Liver (tissue), 8 donors: ENCODE measurements at regions not wholly inside any gene's neighbourhood (a gene's known extent, or its start where the extent isn't known, plus 50 kb on each side); places are given as distances from the start of the nearest gene placed in this dataset.
"Not testable (repeated sequence)": the region's sequence is repeated elsewhere in the genome, so short reads cannot be mapped to it uniquely, and the experiment has no call there.

ENCODE experiments used
- DNase-seq: peaks from one replicate; pipeline ENCODE4 v3.0.0-alpha.2; 2017; ENCODE audit warnings: low spot score
- H3K27ac ChIP-seq, 2 donors: one replicate each; pipeline ENCODE4 v1.7.0; 2013; ENCODE audit warnings: inconsistent platforms in 2 of 2, low read length in 2 of 2, control low read depth in 1 of 2, low read depth in 1 of 2, mild to moderate bottlenecking in 1 of 2
- H3K27me3 ChIP-seq, 4 donors: one replicate each; pipeline versions ENCODE4 v1.6.1 to v1.7.0; 2013; ENCODE audit warnings: low read length in 3 of 4, inconsistent platforms in 1 of 4, mild to moderate bottlenecking in 1 of 4, moderate library complexity in 1 of 4; ENCODE audit not compliant: control insufficient read depth in 4 of 4, insufficient read depth in 4 of 4
- H3K36me3 ChIP-seq, 4 donors: one replicate each; pipeline versions ENCODE4 v1.6.1 to v1.7.0; 2013; ENCODE audit warnings: low read length in 3 of 4, mild to moderate bottlenecking in 3 of 4, low read depth in 1 of 4, moderate library complexity in 1 of 4; ENCODE audit not compliant: control insufficient read depth in 4 of 4, insufficient read depth in 3 of 4
- H3K4me1 ChIP-seq, 4 donors: one replicate each; pipeline versions ENCODE4 v1.6.1 to v1.7.0; 2013; ENCODE audit warnings: low read length in 3 of 4, mild to moderate bottlenecking in 3 of 4, moderate library complexity in 1 of 4; ENCODE audit not compliant: control insufficient read depth in 4 of 4, insufficient read depth in 4 of 4
- H3K4me3 ChIP-seq, 3 donors: one replicate each; pipeline versions ENCODE4 v1.6.1 to v1.7.0; 2013; ENCODE audit warnings: low read length in 3 of 3, control low read depth in 1 of 3, low read depth in 1 of 3, mild to moderate bottlenecking in 1 of 3
- H3K9ac ChIP-seq, 2 donors: one replicate each; pipeline ENCODE4 v1.7.0; 2013; ENCODE audit warnings: low read length in 2 of 2, mild to moderate bottlenecking in 2 of 2, moderate library complexity in 2 of 2, control low read depth in 1 of 2, low read depth in 1 of 2
- H3K9me3 ChIP-seq, 4 donors: one replicate each; pipeline versions ENCODE4 v1.6.1 to v1.7.0; 2013; ENCODE audit warnings: low read length in 3 of 4; ENCODE audit not compliant: control insufficient read depth in 4 of 4
- CTCF ChIP-seq: fragments of 150-350 bp; IDR thresholded peaks from 2 replicates; pipeline ENCODE4 v1.5.1; 2017; ENCODE audit warnings: improper control_type of control experiment, low read depth, low read length; ENCODE audit not compliant: missing input control
- FOXA1 ChIP-seq: IDR thresholded peaks from 2 replicates; pipeline ENCODE4 v1.6.1; 2016; ENCODE audit warnings: antibody characterized with exemption
- FOXA2 ChIP-seq: IDR thresholded peaks from 2 replicates; pipeline ENCODE4 v1.6.1; 2016; ENCODE audit warnings: antibody characterized with exemption
- GABPA ChIP-seq, 2 donors: IDR thresholded peaks in 1 of 2; conservative IDR thresholded peaks in 1 of 2; 2 replicates each; pipeline ENCODE4 v1.6.1; 2016; ENCODE audit warnings: antibody characterized with exemption in 2 of 2, mild to moderate bottlenecking in 1 of 2, moderate library complexity in 1 of 2
- HNF4A ChIP-seq, 2 donors: conservative IDR thresholded peaks; 2 replicates each; pipeline ENCODE4 v1.6.1; 2016; ENCODE audit warnings: antibody characterized with exemption in 2 of 2, mild to moderate bottlenecking in 2 of 2
- HNF4G ChIP-seq: IDR thresholded peaks from 2 replicates; pipeline ENCODE4 v1.6.1; 2016; ENCODE audit warnings: antibody characterized with exemption
- JUND ChIP-seq, 2 donors: IDR thresholded peaks; 2 replicates each; pipeline ENCODE4 v1.6.1; 2016; ENCODE audit warnings: antibody characterized with exemption in 2 of 2
- NR2F2 ChIP-seq: IDR thresholded peaks from 2 replicates; pipeline ENCODE4 v1.6.1; 2016; ENCODE audit warnings: antibody characterized with exemption
- RAD21 ChIP-seq, 2 donors: IDR thresholded peaks; 2 replicates each; pipeline ENCODE4 v1.6.1; 2016; ENCODE audit warnings: antibody characterized with exemption in 2 of 2, mild to moderate bottlenecking in 2 of 2
- REST ChIP-seq: IDR thresholded peaks from 2 replicates; pipeline ENCODE4 v1.6.1; 2016; ENCODE audit warnings: antibody characterized with exemption, mild to moderate bottlenecking
- RXRA ChIP-seq, 2 donors: IDR thresholded peaks; 2 replicates each; pipeline ENCODE4 v1.6.1; 2017 to 2018; ENCODE audit warnings: antibody characterized with exemption in 2 of 2, mild to moderate bottlenecking in 1 of 2
- TAF1 ChIP-seq: conservative IDR thresholded peaks from 2 replicates; pipeline ENCODE4 v1.6.1; 2016; ENCODE audit warnings: antibody characterized with exemption, mild to moderate bottlenecking
- YY1 ChIP-seq: IDR thresholded peaks from 2 replicates; pipeline ENCODE4 v1.6.1; 2016; ENCODE audit warnings: antibody characterized with exemption, mild to moderate bottlenecking
- WGBS: extraction: QIAGEN DNeasy Blood & Tissue Kit; methylation state at CpG from one replicate; pipeline ENCODE4 v1.1.7; 2013; 5-methylcytosine and 5-hydroxymethylcytosine counted together
- TF ChIP-seq, protein P1 (sequence below): IDR thresholded peaks from 2 replicates; pipeline ENCODE4 v1.6.1; 2016; ENCODE audit warnings: antibody characterized with exemption
- donor health status: healthy.
- donor health status: healthy.
- donor health status: healthy.
- donor health status: healthy.
- donor health status: healthy.

GRCh38 chr20:48502016-48502415, 325.8 kb downstream of the PREX1 start:
- Histone ChIP-seq H3K27me3 (no peaks in the 10 kb centered on the region), H3K36me3 (no peaks in the 10 kb centered on the region), H3K9ac (no peak overlapping the region), H3K4me1 (no peaks in the 10 kb centered on the region), H3K4me3 (no peak overlapping the region), H3K9me3 (no peaks in the 10 kb centered on the region), H3K27ac (no peak overlapping the region)
- TF ChIP-seq RXRA (IDR thresholded peaks at IDR 0.05) (no peak), YY1 (no peak), FOXA1 (no peak), TAF1 (no peak), JUND (IDR thresholded peaks at IDR 0.05) (no peak), RAD21 (IDR thresholded peaks at IDR 0.05) (no peak)
- DNase-seq = no peak
- WGBS = 77% methylated on average over 9 of the region's 9 CpGs

GRCh38 chr20:48500900-48501299, 326.9 kb downstream of the PREX1 start:
- DNase-seq, H3K27me3 ChIP-seq, H3K9me3 ChIP-seq, H3K9ac ChIP-seq, H3K36me3 ChIP-seq, H3K4me1 ChIP-seq, H3K4me3 ChIP-seq, H3K27ac ChIP-seq: not testable (repeated sequence)
- 74% methylated on average over 9 of the region's 9 CpGs for WGBS

- DNase-seq, H3K4me3 ChIP-seq, H3K9me3 ChIP-seq, H3K36me3 ChIP-seq, H3K4me1 ChIP-seq, H3K27ac ChIP-seq, H3K9ac ChIP-seq, H3K27me3 ChIP-seq: not testable (repeated sequence)
- 63% methylated on average over 4 of the region's 4 CpGs for WGBS
These were observed 328.9 kb downstream of the PREX1 start for GRCh38 chr20:48498939-48499338.

GRCh38 chr20:48498125-48498524, 329.7 kb downstream of the PREX1 start:
- DNase-seq, H3K9ac ChIP-seq, H3K27me3 ChIP-seq, H3K36me3 ChIP-seq, H3K4me1 ChIP-seq, H3K9me3 ChIP-seq, H3K4me3 ChIP-seq, H3K27ac ChIP-seq: not testable (repeated sequence)
- WGBS = 81% methylated on average over 4 of the region's 4 CpGs

DNA sequence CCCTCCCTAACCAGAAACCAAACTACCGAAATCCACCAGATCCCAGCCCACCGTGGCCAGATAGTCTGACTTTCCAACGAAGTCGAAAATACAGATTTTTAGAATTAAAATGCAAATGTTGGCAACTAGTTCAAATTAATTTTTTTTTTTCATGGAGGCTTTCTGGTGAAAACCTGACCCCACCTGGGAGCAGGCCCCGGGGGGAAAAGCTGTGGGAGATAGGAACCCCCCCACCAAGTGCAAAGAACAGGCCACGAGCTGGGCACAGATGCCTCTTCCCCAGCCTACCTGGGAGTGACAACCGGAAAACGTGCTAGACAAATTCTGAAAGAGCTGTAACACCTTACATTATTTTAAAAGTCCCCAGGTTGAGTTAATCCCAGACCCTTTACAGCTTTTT, 333.8 kb downstream of the PREX1 start:
- H3K27ac ChIP-seq = no peak overlapping the region
- no peaks in the 10 kb centered on the region for H3K27me3 ChIP-seq
- no peaks in the 10 kb centered on the region for H3K9me3 ChIP-seq
- no peaks in the 10 kb centered on the region for H3K4me1 ChIP-seq
- H3K36me3 ChIP-seq = no peaks in the 10 kb centered on the region
- WGBS = 78% methylated on average over 8 of the region's 8 CpGs
- H3K4me3 ChIP-seq = no peak overlapping the region
- H3K9ac ChIP-seq = no peak overlapping the region
- DNase-seq = no peak
- TF ChIP-seq, protein P1, sequence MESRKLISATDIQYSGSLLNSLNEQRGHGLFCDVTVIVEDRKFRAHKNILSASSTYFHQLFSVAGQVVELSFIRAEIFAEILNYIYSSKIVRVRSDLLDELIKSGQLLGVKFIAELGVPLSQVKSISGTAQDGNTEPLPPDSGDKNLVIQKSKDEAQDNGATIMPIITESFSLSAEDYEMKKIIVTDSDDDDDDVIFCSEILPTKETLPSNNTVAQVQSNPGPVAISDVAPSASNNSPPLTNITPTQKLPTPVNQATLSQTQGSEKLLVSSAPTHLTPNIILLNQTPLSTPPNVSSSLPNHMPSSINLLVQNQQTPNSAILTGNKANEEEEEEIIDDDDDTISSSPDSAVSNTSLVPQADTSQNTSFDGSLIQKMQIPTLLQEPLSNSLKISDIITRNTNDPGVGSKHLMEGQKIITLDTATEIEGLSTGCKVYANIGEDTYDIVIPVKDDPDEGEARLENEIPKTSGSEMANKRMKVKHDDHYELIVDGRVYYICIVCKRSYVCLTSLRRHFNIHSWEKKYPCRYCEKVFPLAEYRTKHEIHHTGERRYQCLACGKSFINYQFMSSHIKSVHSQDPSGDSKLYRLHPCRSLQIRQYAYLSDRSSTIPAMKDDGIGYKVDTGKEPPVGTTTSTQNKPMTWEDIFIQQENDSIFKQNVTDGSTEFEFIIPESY = no peak
- TF ChIP-seq GABPA (IDR thresholded peaks at IDR 0.05 in 1 of 2, conservative IDR thresholded peaks at IDR 0.05 in 1 of 2) (no peak), HNF4G (no peak), REST (no peak), CTCF (no peak), FOXA2 (no peak), YY1 (no peak), JUND (IDR thresholded peaks at IDR 0.05) (no peak), RAD21 (IDR thresholded peaks at IDR 0.05) (no peak), NR2F2 (no peak), RXRA (IDR thresholded peaks at IDR 0.05) (no peak), HNF4A (conservative IDR thresholded peaks at IDR 0.05) (no peak)
